GM23338 (cell line): ENCODE measurements at regions not wholly inside any gene's neighbourhood (a gene's known extent, or its start where the extent isn't known, plus 50 kb on each side); places are given as distances from the start of the nearest gene placed in this dataset.
"Not testable (repeated sequence)": the region's sequence is repeated elsewhere in the genome, so short reads cannot be mapped to it uniquely, and the experiment has no call there.

ENCODE experiments used
- ATAC-seq: fragments of 200-7000 bp; cut with Tn5 transposase; 3 replicates; pipeline ENCODE4 v1.9.1; 2020
- DNase-seq: peaks from one replicate; pipeline ENCODE4 v3.0.0-alpha.2; 2015; ENCODE audit warnings: low spot score
- H2AFZ ChIP-seq: fragments of 200-600 bp; sonication (generic); 2 replicates; pipeline ENCODE4 v1.8.0; 2016; ENCODE audit warnings: antibody characterized with exemption, mild to moderate bottlenecking, moderate library complexity
- H3F3A ChIP-seq: fragments of 200-600 bp; sonication (generic); replicated peaks from 2 replicates; pipeline ENCODE4 v1.8.0; 2017; ENCODE audit warnings: antibody characterized with exemption, mixed run types, low read depth
- H3K27ac ChIP-seq: fragments of 200-600 bp; sonication (generic); 2 replicates; pipeline ENCODE4 v1.6.1; 2016; ENCODE audit warnings: low read depth
- H3K27me3 ChIP-seq: fragments of 200-600 bp; sonication (generic); 2 replicates; pipeline ENCODE4 v1.8.0; 2016; ENCODE audit warnings: mild to moderate bottlenecking, mixed run types, moderate library complexity; ENCODE audit not compliant: insufficient read depth
- H3K36me3 ChIP-seq: fragments of 200-600 bp; sonication (generic); 2 replicates; pipeline ENCODE4 v1.8.0; 2016; ENCODE audit warnings: mild to moderate bottlenecking; ENCODE audit not compliant: insufficient read depth
- H3K4me1 ChIP-seq: fragments of 200-600 bp; sonication (generic); 2 replicates; pipeline ENCODE4 v1.8.0; 2016; ENCODE audit warnings: mild to moderate bottlenecking, moderate library complexity; ENCODE audit not compliant: insufficient read depth
- H3K4me2 ChIP-seq: fragments of 200-600 bp; sonication (generic); 2 replicates; pipeline ENCODE4 v1.7.1; 2017; ENCODE audit warnings: mixed run types
- H3K4me3 ChIP-seq: fragments of 200-600 bp; sonication (generic); 2 replicates; pipeline ENCODE4 v1.6.1; 2016; ENCODE audit warnings: mixed run types
- H3K79me2 ChIP-seq: fragments of 200-600 bp; sonication (generic); replicated peaks from 2 replicates; pipeline ENCODE4 v1.8.0; 2017; ENCODE audit warnings: mild to moderate bottlenecking; ENCODE audit not compliant: insufficient read depth
- H3K9me2 ChIP-seq: fragments of 200-600 bp; sonication (generic); 2 replicates; pipeline ENCODE4 v1.8.0; 2017; ENCODE audit not compliant: insufficient read depth
- H4K20me1 ChIP-seq: fragments of 200-600 bp; sonication (generic); replicated peaks from 2 replicates; pipeline ENCODE4 v1.8.0; 2017; ENCODE audit warnings: mild to moderate bottlenecking; ENCODE audit not compliant: insufficient read depth
- H3K27ac Mint-ChIP-seq: 2 replicates; pipeline ENCODE4 v1.8.0; 2020; ENCODE audit warnings: inconsistent platforms, mild to moderate bottlenecking, moderate library complexity, mixed read lengths
- H3K27me3 Mint-ChIP-seq: 3 replicates; pipeline ENCODE4 v1.8.0; 2022; ENCODE audit warnings: low read depth, mild to moderate bottlenecking, moderate library complexity, mixed read lengths, inconsistent platforms; ENCODE audit not compliant: insufficient read depth, poor library complexity
- H3K36me3 Mint-ChIP-seq: 3 replicates; pipeline ENCODE4 v1.8.0; 2021; ENCODE audit warnings: low read depth, mild to moderate bottlenecking, inconsistent platforms, moderate library complexity, mixed read lengths
- H3K4me1 Mint-ChIP-seq: 3 replicates; pipeline ENCODE4 v1.8.0; 2020; ENCODE audit warnings: mild to moderate bottlenecking, inconsistent platforms, mixed read lengths
- H3K4me3 Mint-ChIP-seq: 3 replicates; pipeline ENCODE4 v1.8.0; 2021; ENCODE audit warnings: moderate library complexity, mild to moderate bottlenecking, inconsistent platforms, mixed read lengths
- H3K9me3 Mint-ChIP-seq: 3 replicates; pipeline ENCODE4 v1.8.0; 2020; ENCODE audit warnings: moderate library complexity, mild to moderate bottlenecking, inconsistent platforms, mixed read lengths
- CREB1 ChIP-seq: fragments of 250-450 bp; sonication (Bioruptor Pico); IDR thresholded peaks from 2 replicates; pipeline ENCODE4 v1.5.0; 2020; ENCODE audit warnings: low read depth, mild to moderate bottlenecking, moderate library complexity
- EZH2 ChIP-seq: fragments of 200-600 bp; sonication (generic); IDR thresholded peaks from one replicate; pipeline ENCODE4 v1.8.0; 2017; ENCODE audit warnings: antibody characterized with exemption, mild to moderate bottlenecking, low read depth; ENCODE audit not compliant: unreplicated experiment
- NANOG ChIP-seq: IDR thresholded peaks from 2 replicates; pipeline ENCODE4 v1.6.1; 2016; ENCODE audit warnings: antibody characterized with exemption, borderline replicate concordance
- STAT1 ChIP-seq: IDR thresholded peaks from one replicate; pipeline ENCODE4 v1.6.1; 2016; ENCODE audit warnings: antibody characterized with exemption; ENCODE audit not compliant: unreplicated experiment
- TF ChIP-seq, protein P1 (sequence below): fragments of 250-450 bp; sonication (Bioruptor Pico); IDR thresholded peaks from 2 replicates; pipeline ENCODE4 v1.5.0; 2020; ENCODE audit warnings: mild to moderate bottlenecking, moderate library complexity
- TF ChIP-seq, protein P2 (sequence below), 2 experiments: fragments of 200-600 bp in 1 of 2; sonication (generic) in 1 of 2; conservative IDR thresholded peaks; 2 replicates each; pipeline versions ENCODE4 v1.5.1 to v1.6.1; 2016 to 2017; ENCODE audit warnings: antibody characterized with exemption in 2 of 2, low read depth in 2 of 2, mild to moderate bottlenecking in 2 of 2, moderate library complexity in 1 of 2
- TF ChIP-seq, protein P3 (sequence below): IDR thresholded peaks from 2 replicates; pipeline ENCODE4 v1.6.1; 2016; ENCODE audit warnings: antibody characterized with exemption

DNA sequence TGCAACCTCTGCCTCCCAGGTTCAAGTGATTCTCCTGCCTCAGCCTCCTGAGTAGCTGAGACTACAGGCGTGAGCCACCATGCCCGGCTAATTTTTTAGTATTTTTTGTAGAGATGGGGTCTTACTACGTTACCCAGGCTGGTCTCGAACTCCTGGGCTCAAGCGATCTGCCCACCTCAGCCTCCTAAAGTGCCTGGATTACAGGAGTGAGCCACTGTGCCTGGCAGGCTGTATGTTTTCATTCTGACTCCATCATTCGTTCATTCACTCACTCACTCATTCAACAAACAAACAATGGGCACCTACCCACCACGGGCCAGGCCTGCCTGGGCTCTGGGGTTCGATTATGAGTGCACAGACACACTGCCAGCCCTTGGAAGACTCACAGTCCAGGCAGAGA lies 197.1 kb downstream of the C9orf50 start:
- Mint-ChIP-seq H3K4me1 (peaks cover 14% of the 10 kb centered on the region; the same call in 2 of the 3 replicates), H3K27me3 (peaks cover 26% of the 10 kb centered on the region)
- H3K27ac ChIP-seq, H3K27ac Mint-ChIP-seq, H3K36me3 ChIP-seq, H3K4me2 ChIP-seq, H3K79me2 ChIP-seq, H3K27me3 ChIP-seq, H3K4me3 Mint-ChIP-seq, H2AFZ ChIP-seq, H3K36me3 Mint-ChIP-seq, H3K9me2 ChIP-seq, DNase-seq, H3K4me3 ChIP-seq, H4K20me1 ChIP-seq, ATAC-seq, H3K9me3 Mint-ChIP-seq, H3K4me1 ChIP-seq, H3F3A ChIP-seq: not testable (repeated sequence)

DNA sequence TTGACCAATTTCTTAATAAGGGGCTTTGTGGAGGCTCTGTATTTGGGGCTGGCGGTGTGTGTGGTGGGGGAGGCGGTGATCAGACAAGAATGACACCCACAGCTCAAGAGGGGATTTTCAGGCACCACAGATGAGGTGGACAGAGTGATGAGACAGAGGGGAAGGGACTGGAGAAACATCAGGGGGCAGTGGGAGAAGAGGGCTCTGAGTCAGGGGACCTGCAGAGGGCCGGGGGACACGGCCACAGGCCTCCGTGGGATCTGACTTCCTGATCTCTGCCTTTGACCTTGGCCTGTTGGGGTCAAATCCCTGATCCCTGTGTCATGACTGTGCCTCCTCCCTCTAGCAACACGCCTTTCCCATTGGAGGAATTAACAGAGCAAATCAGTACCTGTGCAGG lies 197.7 kb downstream of the C9orf50 start:
- H3F3A ChIP-seq = no peaks in the 10 kb centered on the region
- TF ChIP-seq, protein P1, sequence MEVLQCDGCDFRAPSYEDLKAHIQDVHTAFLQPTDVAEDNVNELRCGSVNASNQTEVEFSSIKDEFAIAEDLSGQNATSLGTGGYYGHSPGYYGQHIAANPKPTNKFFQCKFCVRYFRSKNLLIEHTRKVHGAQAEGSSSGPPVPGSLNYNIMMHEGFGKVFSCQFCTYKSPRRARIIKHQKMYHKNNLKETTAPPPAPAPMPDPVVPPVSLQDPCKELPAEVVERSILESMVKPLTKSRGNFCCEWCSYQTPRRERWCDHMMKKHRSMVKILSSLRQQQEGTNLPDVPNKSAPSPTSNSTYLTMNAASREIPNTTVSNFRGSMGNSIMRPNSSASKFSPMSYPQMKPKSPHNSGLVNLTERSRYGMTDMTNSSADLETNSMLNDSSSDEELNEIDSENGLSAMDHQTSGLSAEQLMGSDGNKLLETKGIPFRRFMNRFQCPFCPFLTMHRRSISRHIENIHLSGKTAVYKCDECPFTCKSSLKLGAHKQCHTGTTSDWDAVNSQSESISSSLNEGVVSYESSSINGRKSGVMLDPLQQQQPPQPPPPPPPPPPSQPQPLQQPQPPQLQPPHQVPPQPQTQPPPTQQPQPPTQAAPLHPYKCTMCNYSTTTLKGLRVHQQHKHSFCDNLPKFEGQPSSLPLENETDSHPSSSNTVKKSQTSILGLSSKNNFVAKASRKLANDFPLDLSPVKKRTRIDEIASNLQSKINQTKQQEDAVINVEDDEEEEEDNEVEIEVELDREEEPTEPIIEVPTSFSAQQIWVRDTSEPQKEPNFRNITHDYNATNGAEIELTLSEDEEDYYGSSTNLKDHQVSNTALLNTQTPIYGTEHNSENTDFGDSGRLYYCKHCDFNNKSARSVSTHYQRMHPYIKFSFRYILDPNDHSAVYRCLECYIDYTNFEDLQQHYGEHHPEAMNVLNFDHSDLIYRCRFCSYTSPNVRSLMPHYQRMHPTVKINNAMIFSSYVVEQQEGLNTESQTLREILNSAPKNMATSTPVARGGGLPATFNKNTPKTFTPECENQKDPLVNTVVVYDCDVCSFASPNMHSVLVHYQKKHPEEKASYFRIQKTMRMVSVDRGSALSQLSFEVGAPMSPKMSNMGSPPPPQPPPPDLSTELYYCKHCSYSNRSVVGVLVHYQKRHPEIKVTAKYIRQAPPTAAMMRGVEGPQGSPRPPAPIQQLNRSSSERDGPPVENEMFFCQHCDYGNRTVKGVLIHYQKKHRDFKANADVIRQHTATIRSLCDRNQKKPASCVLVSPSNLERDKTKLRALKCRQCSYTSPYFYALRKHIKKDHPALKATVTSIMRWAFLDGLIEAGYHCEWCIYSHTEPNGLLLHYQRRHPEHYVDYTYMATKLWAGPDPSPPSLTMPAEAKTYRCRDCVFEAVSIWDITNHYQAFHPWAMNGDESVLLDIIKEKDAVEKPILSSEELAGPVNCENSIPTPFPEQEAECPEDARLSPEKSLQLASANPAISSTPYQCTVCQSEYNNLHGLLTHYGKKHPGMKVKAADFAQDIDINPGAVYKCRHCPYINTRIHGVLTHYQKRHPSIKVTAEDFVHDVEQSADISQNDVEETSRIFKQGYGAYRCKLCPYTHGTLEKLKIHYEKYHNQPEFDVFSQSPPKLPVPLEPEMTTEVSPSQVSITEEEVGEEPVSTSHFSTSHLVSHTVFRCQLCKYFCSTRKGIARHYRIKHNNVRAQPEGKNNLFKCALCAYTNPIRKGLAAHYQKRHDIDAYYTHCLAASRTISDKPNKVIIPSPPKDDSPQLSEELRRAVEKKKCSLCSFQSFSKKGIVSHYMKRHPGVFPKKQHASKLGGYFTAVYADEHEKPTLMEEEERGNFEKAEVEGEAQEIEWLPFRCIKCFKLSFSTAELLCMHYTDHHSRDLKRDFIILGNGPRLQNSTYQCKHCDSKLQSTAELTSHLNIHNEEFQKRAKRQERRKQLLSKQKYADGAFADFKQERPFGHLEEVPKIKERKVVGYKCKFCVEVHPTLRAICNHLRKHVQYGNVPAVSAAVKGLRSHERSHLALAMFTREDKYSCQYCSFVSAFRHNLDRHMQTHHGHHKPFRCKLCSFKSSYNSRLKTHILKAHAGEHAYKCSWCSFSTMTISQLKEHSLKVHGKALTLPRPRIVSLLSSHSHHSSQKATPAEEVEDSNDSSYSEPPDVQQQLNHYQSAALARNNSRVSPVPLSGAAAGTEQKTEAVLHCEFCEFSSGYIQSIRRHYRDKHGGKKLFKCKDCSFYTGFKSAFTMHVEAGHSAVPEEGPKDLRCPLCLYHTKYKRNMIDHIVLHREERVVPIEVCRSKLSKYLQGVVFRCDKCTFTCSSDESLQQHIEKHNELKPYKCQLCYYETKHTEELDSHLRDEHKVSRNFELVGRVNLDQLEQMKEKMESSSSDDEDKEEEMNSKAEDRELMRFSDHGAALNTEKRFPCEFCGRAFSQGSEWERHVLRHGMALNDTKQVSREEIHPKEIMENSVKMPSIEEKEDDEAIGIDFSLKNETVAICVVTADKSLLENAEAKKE (CRISPR knock-in tag) = no peak
- TF ChIP-seq NANOG (no peak), EZH2 (no peak), CREB1 (no peak), STAT1 (no peak)
- TF ChIP-seq, protein P2, sequence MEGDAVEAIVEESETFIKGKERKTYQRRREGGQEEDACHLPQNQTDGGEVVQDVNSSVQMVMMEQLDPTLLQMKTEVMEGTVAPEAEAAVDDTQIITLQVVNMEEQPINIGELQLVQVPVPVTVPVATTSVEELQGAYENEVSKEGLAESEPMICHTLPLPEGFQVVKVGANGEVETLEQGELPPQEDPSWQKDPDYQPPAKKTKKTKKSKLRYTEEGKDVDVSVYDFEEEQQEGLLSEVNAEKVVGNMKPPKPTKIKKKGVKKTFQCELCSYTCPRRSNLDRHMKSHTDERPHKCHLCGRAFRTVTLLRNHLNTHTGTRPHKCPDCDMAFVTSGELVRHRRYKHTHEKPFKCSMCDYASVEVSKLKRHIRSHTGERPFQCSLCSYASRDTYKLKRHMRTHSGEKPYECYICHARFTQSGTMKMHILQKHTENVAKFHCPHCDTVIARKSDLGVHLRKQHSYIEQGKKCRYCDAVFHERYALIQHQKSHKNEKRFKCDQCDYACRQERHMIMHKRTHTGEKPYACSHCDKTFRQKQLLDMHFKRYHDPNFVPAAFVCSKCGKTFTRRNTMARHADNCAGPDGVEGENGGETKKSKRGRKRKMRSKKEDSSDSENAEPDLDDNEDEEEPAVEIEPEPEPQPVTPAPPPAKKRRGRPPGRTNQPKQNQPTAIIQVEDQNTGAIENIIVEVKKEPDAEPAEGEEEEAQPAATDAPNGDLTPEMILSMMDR (conservative IDR thresholded peaks at IDR 0.05; ENCODE audit: low read depth in 2 of 2) = no peak
- TF ChIP-seq, protein P3, sequence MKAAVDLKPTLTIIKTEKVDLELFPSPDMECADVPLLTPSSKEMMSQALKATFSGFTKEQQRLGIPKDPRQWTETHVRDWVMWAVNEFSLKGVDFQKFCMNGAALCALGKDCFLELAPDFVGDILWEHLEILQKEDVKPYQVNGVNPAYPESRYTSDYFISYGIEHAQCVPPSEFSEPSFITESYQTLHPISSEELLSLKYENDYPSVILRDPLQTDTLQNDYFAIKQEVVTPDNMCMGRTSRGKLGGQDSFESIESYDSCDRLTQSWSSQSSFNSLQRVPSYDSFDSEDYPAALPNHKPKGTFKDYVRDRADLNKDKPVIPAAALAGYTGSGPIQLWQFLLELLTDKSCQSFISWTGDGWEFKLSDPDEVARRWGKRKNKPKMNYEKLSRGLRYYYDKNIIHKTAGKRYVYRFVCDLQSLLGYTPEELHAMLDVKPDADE = no peak
- H3K27me3 ChIP-seq = no peaks in the 10 kb centered on the region
- no peak overlapping the region for H3K4me3 Mint-ChIP-seq
- no peak overlapping the region for H3K4me2 ChIP-seq
- DNase-seq = no peak
- peaks cover 26% of the 10 kb centered on the region for H3K27me3 Mint-ChIP-seq
- ATAC-seq = no peak
- H3K27ac Mint-ChIP-seq = no peak overlapping the region
- peaks cover 12% of the 10 kb centered on the region; the same call in 2 of the 3 replicates for H3K4me1 Mint-ChIP-seq
- no peaks in the 10 kb centered on the region for H3K36me3 Mint-ChIP-seq
- H3K9me2 ChIP-seq = no peaks in the 10 kb centered on the region
- no peak overlapping the region for H3K4me3 ChIP-seq
- H3K4me1 ChIP-seq = peaks cover 5% of the 10 kb centered on the region; the same call in 1 of the 2 replicates
- H2AFZ ChIP-seq = no peak overlapping the region
- no peaks in the 10 kb centered on the region for H3K79me2 ChIP-seq
- H4K20me1 ChIP-seq = no peaks in the 10 kb centered on the region
- H3K36me3 ChIP-seq = no peaks in the 10 kb centered on the region
- H3K9me3 Mint-ChIP-seq = no peaks in the 10 kb centered on the region; the same call in 2 of the 3 replicates
- H3K27ac ChIP-seq = no peak overlapping the region
